ENCODE measurements at regions not wholly inside any gene's neighbourhood (a gene's known extent, or its start where the extent isn't known, plus 50 kb on each side); places are given as distances from the start of the nearest gene placed in this dataset.
"Not testable (repeated sequence)": the region's sequence is repeated elsewhere in the genome, so short reads cannot be mapped to it uniquely, and the experiment has no call there.

DNA sequence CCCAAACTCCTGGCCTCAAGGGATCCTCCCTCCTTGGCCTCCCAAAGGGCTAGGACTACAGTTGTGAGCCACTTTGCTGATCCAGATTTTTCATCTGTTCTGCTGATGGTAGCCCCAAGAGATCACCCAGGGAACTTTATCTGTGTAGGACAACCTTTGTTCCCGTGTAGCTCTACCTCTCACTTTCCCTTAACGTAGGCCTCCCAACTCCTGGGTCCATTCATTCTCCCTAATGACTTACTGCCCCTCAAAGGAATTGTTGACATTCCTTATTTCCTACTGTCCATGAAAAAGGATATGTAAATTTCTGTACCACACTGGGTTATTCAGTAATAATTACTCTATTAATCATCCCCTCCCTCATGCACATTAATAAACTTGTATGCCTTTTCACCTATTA lies 51.0 kb upstream of the PHF24 start:
- DNase-seq: no peak

DNA sequence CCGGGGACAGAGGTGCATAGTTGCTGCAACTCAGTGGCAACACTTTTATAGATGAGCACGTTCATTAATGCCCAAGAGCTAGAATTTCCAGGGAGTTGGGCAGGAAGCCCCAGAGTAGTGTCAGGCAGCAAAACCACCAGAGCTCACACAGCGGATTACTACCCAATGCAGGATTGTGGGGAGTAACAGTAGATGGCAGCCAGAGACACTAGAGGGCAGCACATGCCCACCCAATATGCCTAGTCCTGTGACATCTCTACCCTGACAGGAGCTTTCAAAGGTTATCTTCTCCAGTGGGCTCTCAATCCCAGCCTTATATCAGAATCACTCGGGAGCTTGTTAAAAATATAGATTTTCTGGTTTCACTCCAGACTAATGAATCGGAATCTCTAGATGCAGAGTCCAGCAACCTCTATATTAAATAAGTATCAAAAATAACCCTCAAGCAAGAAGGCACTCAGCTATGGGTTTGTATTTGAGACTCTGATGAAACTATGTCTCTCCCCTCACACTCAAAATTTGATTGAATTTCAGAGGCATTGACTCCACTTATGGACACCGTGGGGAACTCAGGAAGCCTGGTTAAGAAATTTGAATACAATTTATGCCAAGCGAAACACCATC lies 58.4 kb upstream of the PHF24 start:
- peak; percentile 73 for DNase-seq

DNA sequence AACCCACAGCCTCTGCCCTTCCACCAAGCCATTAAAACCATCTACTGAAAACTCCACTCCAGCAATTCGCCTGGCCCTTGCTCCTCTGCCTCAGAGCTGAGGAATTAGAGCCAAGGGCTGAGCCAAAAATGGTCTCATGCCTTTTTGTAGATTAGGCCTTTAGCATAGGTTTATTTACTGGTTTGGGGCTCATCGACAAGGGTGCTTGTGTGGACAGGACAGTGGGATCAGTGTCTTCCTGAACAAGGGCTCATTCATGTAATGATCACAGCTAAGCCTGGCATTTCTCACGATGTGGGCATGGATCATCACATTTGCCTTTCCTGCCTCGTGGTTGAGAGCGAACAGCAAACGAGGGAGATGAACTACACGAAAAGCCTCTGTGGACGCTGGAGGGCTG lies 59.2 kb upstream of the PHF24 start:
- no peak for DNase-seq

DNA sequence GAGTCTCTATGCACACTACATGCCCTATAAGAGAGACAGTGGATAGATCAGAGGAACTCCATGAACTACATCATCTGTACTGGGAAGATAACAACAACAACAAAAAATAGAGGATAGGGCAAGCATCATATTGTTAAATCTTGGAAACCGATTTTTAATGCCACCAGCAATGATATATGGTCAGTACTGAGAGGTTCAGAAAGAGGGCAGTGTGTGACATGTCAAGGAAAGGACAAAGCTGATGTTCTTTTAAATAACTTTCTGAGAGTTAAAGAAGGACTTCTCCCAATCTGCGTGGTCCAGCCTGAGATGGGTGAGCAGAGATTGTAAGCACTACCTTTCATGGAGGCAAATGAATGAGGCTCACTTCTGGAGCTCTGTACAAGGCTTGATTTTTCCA lies 62.0 kb upstream of the PHF24 start:
- no peak for DNase-seq

DNA sequence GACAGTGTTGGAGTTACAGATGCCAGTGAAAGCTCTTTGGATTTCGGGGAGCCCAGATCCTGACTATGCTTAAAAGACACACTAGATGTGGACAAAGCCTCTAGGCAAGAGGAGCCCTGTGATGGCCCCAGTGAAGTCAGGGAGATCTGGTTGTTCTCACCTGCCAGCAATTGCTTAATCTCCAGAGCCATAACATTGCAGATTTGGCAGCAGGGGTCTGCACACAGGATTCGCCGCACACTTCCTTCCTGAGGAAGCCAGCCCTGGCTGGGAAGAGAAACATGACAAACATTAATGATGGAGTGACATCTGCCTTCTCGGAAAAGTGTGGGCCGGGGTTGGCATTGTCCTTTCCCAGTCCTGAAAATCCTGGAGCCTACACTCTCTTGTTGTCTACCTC lies 65.2 kb upstream of the PHF24 start:
- no peak for DNase-seq

DNA sequence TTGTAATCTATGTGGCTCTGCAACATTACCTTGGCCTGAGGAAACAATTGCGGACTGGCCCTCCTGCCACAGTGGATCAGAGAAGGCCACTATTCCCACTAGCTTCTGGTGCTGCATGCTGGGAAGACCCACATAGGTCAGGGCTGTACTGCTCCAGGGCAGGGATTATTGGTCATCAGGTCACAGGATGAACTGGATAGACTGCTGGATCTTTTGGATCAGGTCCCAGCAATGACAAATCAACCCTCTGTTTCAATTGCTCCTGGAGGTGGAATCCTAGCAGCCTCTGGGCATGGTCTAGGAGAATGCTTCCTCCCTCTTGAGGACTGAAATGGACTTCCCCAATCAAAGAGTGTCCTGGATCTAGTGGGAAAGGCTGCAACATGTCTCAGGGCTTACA lies 66.7 kb upstream of the PHF24 start:
- DNase-seq: no peak

DNA sequence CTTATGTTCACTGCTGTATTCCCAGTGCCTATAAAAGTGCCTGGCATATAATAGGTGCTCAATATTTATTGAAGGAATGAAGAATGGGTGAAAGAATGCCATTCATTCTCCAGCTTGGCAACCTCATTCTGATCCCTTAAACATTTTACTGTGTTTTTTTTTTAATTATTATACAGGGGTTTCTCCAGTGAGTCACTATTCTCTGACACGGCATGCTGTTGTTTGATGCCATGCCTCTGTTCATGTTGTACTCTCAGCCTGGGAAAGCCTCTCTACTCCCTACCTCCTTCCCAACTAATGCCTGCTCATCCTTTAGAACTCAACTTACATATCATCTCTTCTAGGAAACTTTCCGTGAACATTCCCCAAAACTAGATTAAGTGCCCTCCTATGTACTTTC lies 70.2 kb upstream of the PHF24 start:
- DNase-seq: no peak

DNA sequence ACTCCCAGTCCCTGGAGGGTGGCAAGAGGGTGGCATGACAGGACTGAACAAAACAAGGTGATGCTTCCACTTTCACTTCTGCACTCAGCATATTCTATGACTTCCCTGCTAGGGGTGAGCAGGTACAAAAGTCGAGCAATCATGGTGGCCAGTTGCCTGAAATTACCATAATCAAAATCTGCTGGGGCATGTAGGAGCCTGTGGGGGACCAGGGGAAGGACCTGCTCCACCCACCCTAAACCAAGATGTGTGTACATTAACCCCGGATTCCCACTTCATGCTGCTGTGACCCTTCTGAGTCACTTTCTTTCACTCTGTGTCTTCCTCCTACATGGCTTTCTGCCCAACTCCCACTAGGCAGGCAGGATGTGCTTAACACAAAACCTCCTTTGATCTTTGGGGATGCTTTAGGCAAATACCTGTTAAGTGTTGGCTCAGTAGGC lies 73.3 kb upstream of the PHF24 start:
- DNase-seq: no peak

DNA sequence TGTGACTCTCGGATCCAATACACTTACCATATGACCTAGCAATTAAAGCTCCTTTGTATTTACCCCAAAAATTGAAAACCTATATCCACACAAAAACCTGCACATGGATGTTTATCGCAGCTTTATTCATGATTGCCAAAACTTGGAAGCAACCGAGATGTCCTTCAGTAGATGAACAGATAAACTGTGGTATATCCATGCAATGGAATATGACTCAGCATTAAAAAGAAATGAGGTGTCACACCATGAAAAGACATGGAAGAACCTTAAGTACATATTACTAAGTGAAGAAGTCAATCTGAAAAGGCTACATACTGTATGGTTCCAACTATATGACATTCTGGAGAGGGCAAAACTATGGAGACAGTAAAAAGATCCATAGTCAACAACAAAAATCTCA lies 82.0 kb upstream of the PHF24 start:
- no peak for DNase-seq

DNA sequence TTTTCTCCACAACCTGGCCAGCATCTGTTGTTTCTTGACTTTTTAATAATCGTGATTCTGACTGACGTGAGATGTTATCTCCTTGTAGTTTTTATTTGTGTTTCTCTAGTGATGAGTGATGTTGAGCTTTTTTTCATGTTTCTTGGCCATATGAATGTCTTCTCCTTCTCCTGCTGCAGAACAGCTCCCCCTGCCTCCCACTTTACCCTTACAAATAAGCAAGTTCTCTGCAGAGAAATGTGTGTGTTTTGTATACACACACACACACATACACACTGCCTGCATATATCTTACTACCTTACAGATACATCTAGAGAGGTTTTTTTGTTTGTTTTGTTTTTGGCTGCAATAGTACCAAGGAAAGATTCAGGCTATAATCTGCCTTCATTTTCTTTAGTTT lies 88.7 kb upstream of the PHF24 start:
- DNase-seq: peak; percentile 1

DNA sequence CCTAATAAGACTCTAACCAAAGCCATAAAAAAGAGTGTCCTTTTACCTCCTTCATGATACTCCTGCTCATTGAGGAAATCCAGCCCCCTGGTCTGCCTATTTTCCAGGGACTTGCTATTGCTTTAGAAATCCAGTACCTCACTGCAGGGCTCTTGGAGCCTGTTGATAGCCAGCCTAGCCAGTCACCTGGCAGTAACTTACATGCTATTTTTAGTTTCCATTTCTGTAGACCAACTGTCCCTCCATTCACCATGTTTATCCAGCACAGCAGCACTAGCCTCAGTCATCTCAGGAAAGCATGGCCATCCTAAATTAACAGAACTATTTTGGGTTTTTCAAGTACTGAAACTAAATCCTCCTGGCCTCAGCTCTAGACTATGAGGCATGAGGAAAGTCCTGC lies 91.5 kb upstream of the PHF24 start:
- DNase-seq: no peak

DNA sequence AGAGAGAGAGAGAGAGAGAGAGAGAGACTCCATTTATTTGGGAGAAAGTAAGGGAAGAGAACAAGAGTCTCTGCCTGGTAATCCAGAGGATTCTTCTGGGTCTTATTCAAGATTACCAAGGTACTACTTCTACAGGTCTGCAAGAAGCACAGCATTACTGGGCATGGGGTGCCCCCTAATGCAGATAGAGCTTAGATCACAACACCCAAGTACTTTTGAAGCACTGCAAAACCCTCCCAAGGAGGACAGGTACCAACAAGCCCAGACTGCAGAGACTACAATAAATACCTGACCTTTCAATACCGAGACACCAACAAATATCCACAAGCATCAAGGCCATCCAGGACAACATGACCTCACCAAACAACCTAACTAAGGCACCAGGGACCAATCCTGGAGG lies 94.7 kb upstream of the PHF24 start:
- DNase-seq: no peak

DNA sequence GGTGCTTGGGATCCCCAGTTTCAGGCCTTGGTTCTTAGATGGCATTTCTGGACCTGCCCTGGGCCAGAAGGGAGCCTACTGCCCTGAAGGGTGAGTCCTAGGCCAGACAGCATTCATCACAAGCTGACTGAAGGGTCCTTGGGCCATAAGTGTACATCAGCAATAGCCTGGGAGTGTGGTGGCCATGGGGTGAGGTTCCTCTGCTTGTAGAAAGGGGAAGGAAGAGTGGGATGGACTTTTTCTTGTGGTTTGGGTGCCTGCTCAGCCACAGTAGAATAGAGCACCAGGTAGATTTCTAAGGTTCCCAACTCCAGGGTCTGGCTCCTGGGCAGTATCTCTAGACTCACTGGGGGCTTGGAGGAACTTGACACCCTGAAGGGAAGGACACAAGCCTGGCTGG lies 95.2 kb upstream of the PHF24 start:
- DNase-seq: no peak

DNA sequence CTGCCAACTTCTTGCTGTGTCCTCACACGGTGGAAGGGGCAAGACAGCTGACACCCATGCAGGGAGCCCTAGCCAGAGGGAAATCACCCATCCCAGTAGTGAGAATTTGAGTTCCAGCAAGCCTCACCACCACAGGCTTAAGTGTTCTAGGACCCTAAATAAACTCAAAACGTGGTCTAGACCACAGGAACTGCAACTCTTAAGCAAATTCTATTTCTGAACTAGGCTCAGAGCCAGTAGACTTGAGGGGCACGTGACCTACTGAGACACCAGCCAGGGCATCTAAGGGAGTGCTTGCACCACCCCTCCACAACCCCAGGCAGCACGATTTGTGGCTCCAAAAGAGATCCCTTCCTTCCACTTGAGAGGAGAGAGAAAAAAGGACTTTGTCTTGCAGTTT lies 96.0 kb upstream of the PHF24 start:
- DNase-seq: no peak

DNA sequence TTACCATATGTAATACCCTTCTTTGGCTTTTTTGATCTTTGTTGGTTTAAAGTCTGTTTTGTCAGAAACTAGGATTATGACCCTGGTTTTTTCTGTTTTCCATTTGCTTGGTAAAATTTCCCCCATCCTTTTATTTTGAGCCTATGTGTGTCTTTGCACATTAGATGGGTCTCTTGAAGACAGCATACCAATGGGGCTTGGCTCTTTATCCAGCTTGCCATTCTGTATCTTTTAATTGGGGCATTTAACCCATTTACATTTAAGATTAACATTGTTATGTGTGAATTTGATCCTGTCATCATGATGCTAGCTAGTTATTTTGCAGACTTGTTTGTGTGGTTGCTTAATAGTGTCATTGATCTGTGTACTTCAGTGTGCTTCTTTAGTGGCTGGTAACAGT lies 103.1 kb upstream of the PHF24 start:
- DNase-seq: not testable (repeated sequence)

DNA sequence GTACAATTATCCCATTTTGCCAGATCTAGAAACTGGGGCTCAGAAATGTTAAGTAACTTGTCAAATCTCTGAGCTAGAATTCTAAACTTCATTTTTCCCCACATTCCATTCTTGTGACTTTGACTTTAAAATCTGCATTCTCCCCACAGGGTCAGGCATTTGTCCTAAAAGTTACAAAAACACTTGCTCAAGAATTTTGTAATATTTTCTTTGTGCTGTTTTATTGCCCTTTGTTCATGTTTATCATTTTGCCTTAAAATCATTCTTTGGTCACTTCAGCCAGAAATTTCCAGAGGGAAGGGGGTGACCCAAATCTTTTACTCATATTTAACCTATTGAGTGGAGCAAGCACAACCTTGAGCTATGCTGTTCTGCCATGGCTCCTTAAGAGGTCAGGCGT lies 120.1 kb upstream of the CCL21 start:
- no peak for DNase-seq

DNA sequence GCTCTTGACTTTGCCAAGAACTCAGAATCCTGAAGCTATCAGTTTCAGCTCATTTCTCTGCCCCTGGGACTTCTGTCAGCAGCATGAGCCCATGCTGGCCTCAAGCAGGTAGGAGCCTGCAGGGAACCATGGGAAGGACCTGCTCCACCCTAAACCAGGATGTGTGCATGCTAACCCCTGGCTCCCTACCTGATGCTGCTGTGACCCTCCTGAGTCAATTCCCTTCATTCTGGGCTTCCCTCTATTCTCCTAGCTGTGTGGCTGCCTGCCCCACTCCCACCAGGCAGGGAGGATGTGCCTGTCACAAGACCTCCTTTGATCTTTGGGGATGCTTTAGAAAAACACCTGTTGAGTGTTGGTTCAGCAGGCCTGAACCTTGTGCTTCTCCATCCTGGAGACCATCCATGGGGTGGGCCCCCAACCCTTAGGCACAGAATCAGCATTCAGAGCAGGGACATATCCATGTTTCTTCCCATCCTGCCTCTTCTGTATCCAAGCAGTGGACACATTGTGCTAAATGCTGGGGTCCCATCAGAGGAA lies 117.1 kb upstream of the CCL21 start:
- DNase-seq: no peak

DNA sequence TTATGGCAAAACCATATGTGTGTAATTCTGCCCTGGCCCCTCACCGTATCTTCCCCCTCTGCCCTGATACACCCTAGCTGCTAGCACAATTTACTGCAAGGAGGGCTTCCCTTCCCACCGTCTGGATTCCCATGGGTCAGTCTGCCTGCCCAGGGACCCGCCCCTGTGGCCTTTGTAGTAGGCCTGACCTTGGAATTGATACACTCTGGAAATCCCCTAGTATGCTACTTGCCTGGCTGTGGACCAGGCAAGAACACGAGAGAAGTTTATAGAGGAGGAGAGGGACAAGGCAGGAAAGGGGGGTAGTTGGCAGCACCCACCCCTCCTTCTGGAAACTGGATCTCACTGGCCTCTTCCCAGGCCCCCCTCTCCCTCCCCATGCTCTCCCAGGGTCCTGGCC lies 115.8 kb upstream of the CCL21 start:
- no peak for DNase-seq

DNA sequence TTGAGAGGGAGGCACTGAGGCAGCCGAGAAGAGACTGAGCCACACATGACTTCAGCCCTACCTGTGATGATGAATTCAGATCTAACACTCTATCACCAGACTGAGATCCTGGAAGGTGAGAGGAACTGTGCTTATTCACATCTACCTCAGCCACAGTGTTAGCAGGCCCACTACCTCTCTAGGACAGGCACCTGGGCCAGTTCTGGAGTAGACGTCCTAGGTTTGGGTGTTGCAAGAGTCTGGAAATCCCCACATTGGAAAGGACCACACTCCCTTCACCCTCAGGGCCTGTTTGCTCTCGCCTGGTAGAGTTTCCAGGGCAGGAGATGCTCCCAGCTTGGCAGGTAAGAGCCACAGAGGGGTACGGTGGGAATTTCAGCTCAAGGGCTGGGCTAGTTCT lies 113.8 kb upstream of the CCL21 start:
- no peak for DNase-seq

DNA sequence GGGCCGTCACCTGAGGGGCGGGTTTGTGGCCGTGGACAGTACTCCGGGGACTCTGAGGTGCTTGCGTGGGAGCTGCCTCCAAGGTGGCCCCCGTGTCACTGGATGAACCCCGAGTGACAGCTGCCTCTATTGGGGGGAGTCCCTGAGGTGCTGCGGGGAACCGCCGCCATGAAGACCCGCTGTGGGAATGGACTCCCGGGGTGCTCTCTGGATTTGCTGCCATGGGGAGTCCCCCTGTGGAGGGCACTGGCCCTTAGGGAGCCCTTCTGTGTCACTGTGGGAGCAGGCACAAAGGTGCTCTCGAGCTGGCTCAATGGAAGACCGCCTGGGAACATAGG lies 100.2 kb upstream of the CCL21 start:
- DNase-seq: no peak

DNA sequence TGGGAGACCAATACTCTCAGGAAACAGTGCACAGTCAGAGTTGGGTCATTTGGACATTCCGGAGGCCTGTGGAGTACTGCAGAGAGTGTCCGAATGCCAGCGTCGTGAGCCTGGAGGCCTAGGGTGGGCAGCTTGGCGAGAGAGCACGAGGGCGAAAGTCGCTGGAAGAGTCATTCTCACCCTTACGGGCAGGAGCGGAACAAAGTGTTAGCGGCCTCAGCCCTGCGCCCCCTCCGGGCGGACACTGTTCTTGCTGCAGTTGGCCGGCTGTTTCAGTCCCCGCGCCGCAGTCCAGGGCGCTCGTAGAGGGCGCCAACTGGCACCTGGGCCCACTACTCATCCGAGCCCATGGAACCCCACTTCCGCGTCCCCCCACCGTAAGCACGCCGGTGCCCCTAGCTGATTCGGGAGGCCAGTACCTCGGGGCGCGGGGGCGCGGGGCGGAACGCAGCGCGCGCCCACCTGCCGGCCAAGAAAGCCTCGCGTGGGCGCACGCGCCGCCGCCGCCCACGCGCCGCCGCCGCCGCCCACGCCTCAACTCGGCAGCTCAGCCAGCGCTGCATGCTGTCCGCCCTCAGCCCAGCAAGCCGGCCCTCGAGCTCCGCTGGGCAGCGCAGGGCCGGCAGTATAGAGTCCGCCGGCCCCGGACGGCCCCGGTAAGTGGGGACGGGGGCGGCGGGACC lies 99.7 kb upstream of the CCL21 start:
- peak; percentile 3 for DNase-seq

DNA sequence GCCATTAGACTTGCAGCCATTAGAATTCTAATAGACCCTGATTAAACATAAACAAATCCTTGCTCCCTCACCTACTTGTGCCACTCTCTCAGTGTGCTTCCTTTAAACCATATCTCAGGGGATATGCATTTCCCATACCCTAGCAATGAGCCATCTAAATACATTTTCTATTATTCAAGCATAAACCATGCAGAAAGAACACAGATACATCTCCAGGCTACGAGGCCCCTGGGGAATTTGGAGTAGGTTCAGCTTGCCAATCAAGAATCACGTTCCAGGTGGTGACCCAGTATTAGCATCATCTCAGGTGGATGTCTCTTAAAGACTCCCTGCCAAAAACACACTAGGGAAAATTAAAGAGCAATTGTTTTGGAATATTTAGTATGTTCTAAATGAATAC lies 93.0 kb upstream of the CCL21 start:
- DNase-seq: no peak

DNA sequence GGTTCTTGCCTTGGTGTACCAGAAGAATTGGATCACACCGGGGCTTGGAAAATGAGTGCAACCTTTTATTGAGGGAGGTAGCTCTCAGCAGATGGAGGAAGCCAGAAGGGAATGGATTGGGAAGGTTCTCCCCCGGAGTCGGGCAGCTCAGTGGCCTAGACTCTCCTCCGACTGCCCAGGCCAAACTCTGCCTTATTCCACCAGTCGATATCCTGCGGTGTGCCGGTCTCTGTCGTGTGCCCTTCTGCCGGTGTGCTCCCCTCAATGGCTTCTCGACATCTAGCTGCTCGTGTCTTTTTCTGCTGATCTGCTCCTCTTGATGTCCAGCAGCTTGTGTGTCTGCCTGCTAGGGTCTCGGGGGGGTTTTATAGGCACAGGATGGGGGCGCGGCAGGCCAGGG lies 87.4 kb upstream of the CCL21 start:
- DNase-seq: no peak

DNA sequence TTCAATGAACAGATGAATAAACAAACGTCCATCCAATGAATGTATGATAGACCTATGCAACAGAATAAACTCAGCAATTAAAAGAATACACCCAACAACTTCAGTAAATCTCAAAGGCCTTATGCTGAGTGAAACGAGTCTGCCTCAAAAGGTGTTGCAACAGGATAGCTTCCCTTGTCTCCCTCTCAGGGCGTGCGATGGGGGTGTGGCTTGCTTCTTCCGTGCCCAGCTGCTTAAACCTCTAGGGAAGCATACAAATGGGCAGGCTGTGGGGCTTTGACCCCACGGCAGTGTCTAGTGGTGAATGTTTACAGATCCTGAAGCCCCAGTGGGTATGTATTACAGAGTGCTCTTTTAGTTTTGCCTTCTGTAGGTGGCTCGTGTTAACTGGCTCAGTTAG lies 87.0 kb upstream of the CCL21 start:
- DNase-seq: no peak
